ENCODE measurements at regions not wholly inside any gene's neighbourhood (a gene's known extent, or its start where the extent isn't known, plus 50 kb on each side); places are given as distances from the start of the nearest gene placed in this dataset.

- no peaks in the 10 kb centered on the region for H3K36me3 ChIP-seq (ENCODE audit: control insufficient read depth, insufficient read depth, low read length)
- no peak for DNase-seq (ENCODE audit: low read depth, low spot score)
- no CpG with 5 or more reads among the region's 5 CpGs for WGBS (ENCODE audit: insufficient coverage, insufficient read length)
- H3K9me3 ChIP-seq (ENCODE audit: control insufficient read depth, insufficient read depth, low read length), result peaks cover 5% of the 10 kb centered on the region; the same call in 1 of the 2 replicates
- no peak overlapping the region for H3K27ac ChIP-seq (ENCODE audit: low read length)
- H3K4me1 ChIP-seq (ENCODE audit: control insufficient read depth, insufficient read depth, low read length), result no peaks in the 10 kb centered on the region
- no peak overlapping the region for H3K4me3 ChIP-seq (ENCODE audit: low read length)
- no peaks in the 10 kb centered on the region for H3K27me3 ChIP-seq (ENCODE audit: control insufficient read depth, insufficient read depth, low read length)
Observed at GRCh38 chr18:70683263-70683662, 394.4 kb downstream of the SOCS6 start.

DNA sequence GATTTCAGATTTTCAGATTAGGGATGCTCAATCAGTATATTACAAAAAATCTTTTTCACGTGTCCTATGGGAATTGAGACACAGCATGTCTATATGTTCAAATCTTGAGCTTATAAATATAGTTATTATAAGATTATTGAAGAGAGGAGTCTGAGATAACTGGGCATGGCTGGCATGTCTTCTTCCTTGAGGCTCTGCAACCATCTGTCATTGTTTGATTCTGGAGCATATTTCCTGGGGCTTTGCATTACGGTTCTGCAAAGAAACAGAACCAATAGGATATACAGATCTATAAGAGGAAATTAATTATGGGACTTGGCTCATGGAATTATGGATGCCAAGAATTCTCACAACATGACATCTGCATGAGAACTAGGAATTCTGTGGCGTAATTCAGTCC, 386.1 kb downstream of the SOCS6 start:
- Histone ChIP-seq H3K27me3 (ENCODE audit: control insufficient read depth, insufficient read depth, low read length) (no peaks in the 10 kb centered on the region), H3K9me3 (ENCODE audit: control insufficient read depth, insufficient read depth, low read length) (peaks cover 5% of the 10 kb centered on the region), H3K36me3 (ENCODE audit: control insufficient read depth, insufficient read depth, low read length) (no peaks in the 10 kb centered on the region), H3K4me3 (ENCODE audit: low read length) (no peak overlapping the region), H3K27ac (ENCODE audit: low read length) (no peak overlapping the region), H3K4me1 (ENCODE audit: control insufficient read depth, insufficient read depth, low read length) (no peaks in the 10 kb centered on the region)
- WGBS (ENCODE audit: insufficient coverage, insufficient read length), result no CpG with 5 or more reads among the region's 3 CpGs
- no peak for DNase-seq (ENCODE audit: low read depth, low spot score)

- Histone ChIP-seq H3K27me3 (ENCODE audit: control insufficient read depth, insufficient read depth, low read length) (no peaks in the 10 kb centered on the region), H3K4me3 (ENCODE audit: low read length) (no peak overlapping the region), H3K36me3 (ENCODE audit: control insufficient read depth, insufficient read depth, low read length) (no peaks in the 10 kb centered on the region), H3K27ac (ENCODE audit: low read length) (no peak overlapping the region), H3K9me3 (ENCODE audit: control insufficient read depth, insufficient read depth, low read length) (peaks cover 8% of the 10 kb centered on the region), H3K4me1 (ENCODE audit: control insufficient read depth, insufficient read depth, low read length) (no peaks in the 10 kb centered on the region)
- no CpG with 5 or more reads among the region's 6 CpGs for WGBS (ENCODE audit: insufficient coverage, insufficient read length)
- no peak for DNase-seq (ENCODE audit: low read depth, low spot score)
Observed at GRCh38 chr18:70673831-70674230, 385.0 kb downstream of the SOCS6 start.

GRCh38 chr18:70672581-70672980, 383.7 kb downstream of the SOCS6 start:
- Histone ChIP-seq H3K36me3 (ENCODE audit: control insufficient read depth, insufficient read depth, low read length) (no peaks in the 10 kb centered on the region), H3K27ac (ENCODE audit: low read length) (no peak overlapping the region), H3K9me3 (ENCODE audit: control insufficient read depth, insufficient read depth, low read length) (peaks cover 8% of the 10 kb centered on the region), H3K4me3 (ENCODE audit: low read length) (no peak overlapping the region), H3K27me3 (ENCODE audit: control insufficient read depth, insufficient read depth, low read length) (no peaks in the 10 kb centered on the region), H3K4me1 (ENCODE audit: control insufficient read depth, insufficient read depth, low read length) (no peaks in the 10 kb centered on the region)
- WGBS (ENCODE audit: insufficient coverage, insufficient read length), result no CpG with 5 or more reads among the region's 5 CpGs
- no peak for DNase-seq (ENCODE audit: low read depth, low spot score)

- Histone ChIP-seq H3K9me3 (ENCODE audit: control insufficient read depth, insufficient read depth, low read length) (peaks cover 8% of the 10 kb centered on the region), H3K4me3 (ENCODE audit: low read length) (no peak overlapping the region), H3K4me1 (ENCODE audit: control insufficient read depth, insufficient read depth, low read length) (no peaks in the 10 kb centered on the region), H3K36me3 (ENCODE audit: control insufficient read depth, insufficient read depth, low read length) (no peaks in the 10 kb centered on the region), H3K27me3 (ENCODE audit: control insufficient read depth, insufficient read depth, low read length) (no peaks in the 10 kb centered on the region), H3K27ac (ENCODE audit: low read length) (no peak overlapping the region)
- WGBS (ENCODE audit: insufficient coverage, insufficient read length), result no CpG with 5 or more reads among the region's 9 CpGs
- no peak for DNase-seq (ENCODE audit: low read depth, low spot score)
Observed at GRCh38 chr18:70671889-70672565, 383.2 kb downstream of the SOCS6 start.

DNA sequence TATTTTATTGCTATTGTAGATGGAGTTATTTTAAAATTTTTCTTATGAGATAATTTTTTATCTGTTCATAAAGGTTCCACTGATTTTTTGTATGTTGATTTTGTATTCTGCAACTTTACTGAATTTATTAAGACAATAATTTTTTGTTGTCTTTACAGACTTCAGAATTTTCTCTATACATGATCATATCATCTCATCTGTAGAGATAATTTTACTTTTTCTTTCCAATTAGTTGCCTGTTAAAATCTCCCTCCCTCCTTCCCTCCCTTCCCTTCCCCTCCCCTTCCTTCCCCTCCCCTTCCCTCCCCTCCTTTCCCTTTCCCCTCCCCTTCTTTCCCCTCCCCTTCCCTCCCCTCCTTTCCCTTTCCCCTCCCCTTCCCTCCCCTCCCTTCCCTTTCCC, 378.1 kb downstream of the SOCS6 start:
- no peak for DNase-seq (ENCODE audit: low read depth, low spot score)
- no peak overlapping the region for H3K27ac ChIP-seq (ENCODE audit: low read length)
- H3K9me3 ChIP-seq (ENCODE audit: control insufficient read depth, insufficient read depth, low read length), result peaks cover 9% of the 10 kb centered on the region
- no peaks in the 10 kb centered on the region for H3K27me3 ChIP-seq (ENCODE audit: control insufficient read depth, insufficient read depth, low read length)
- H3K4me3 ChIP-seq (ENCODE audit: low read length), result no peak overlapping the region
- H3K36me3 ChIP-seq (ENCODE audit: control insufficient read depth, insufficient read depth, low read length), result no peaks in the 10 kb centered on the region
- H3K4me1 ChIP-seq (ENCODE audit: control insufficient read depth, insufficient read depth, low read length), result no peaks in the 10 kb centered on the region

GRCh38 chr18:70663141-70663540, 374.3 kb downstream of the SOCS6 start:
- Histone ChIP-seq H3K4me1 (ENCODE audit: control insufficient read depth, insufficient read depth, low read length) (no peaks in the 10 kb centered on the region), H3K27me3 (ENCODE audit: control insufficient read depth, insufficient read depth, low read length) (no peaks in the 10 kb centered on the region), H3K4me3 (ENCODE audit: low read length) (no peak overlapping the region), H3K27ac (ENCODE audit: low read length) (no peak overlapping the region), H3K9me3 (ENCODE audit: control insufficient read depth, insufficient read depth, low read length) (peaks cover 8% of the 10 kb centered on the region), H3K36me3 (ENCODE audit: control insufficient read depth, insufficient read depth, low read length) (no peaks in the 10 kb centered on the region)
- WGBS (ENCODE audit: insufficient coverage, insufficient read length), result no CpG with 5 or more reads among the region's 2 CpGs
- DNase-seq (ENCODE audit: low read depth, low spot score), result no peak

DNA sequence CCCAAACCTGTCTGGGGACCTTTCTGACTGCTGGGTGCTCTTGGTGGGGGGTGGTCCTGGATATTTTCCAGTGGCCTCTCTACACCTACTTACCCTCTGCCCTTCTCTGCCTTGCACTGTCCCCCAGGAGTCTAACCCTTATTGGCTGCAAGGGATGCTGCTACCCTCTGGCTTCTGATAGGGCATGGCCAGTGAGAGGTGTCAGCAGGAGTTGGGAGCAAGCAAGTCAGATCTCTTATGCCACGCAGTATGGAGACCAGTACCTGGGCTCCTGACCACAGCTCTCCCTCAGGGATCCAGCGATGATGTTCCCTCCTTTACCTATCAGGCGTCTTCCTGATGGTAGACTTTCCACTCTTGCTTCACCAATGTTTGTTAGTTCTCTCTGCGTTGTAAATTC, 373.7 kb downstream of the SOCS6 start:
- Histone ChIP-seq H3K36me3 (ENCODE audit: control insufficient read depth, insufficient read depth, low read length) (no peaks in the 10 kb centered on the region), H3K4me1 (ENCODE audit: control insufficient read depth, insufficient read depth, low read length) (no peaks in the 10 kb centered on the region), H3K27ac (ENCODE audit: low read length) (no peak overlapping the region), H3K4me3 (ENCODE audit: low read length) (no peak overlapping the region), H3K9me3 (ENCODE audit: control insufficient read depth, insufficient read depth, low read length) (peaks cover 8% of the 10 kb centered on the region), H3K27me3 (ENCODE audit: control insufficient read depth, insufficient read depth, low read length) (no peaks in the 10 kb centered on the region)
- WGBS (ENCODE audit: insufficient coverage, insufficient read length), result no CpG with 5 or more reads among the region's 4 CpGs
- no peak for DNase-seq (ENCODE audit: low read depth, low spot score)

- Histone ChIP-seq H3K4me1 (ENCODE audit: control insufficient read depth, insufficient read depth, low read length) (no peaks in the 10 kb centered on the region), H3K36me3 (ENCODE audit: control insufficient read depth, insufficient read depth, low read length) (no peaks in the 10 kb centered on the region), H3K4me3 (ENCODE audit: low read length) (no peak overlapping the region), H3K27me3 (ENCODE audit: control insufficient read depth, insufficient read depth, low read length) (no peaks in the 10 kb centered on the region), H3K27ac (ENCODE audit: low read length) (no peak overlapping the region), H3K9me3 (ENCODE audit: control insufficient read depth, insufficient read depth, low read length) (peaks cover 8% of the 10 kb centered on the region)
- no CpG with 5 or more reads among the region's 13 CpGs for WGBS (ENCODE audit: insufficient coverage, insufficient read length)
- DNase-seq (ENCODE audit: low read depth, low spot score), result no peak
Observed at GRCh38 chr18:70659036-70659925, 370.4 kb downstream of the SOCS6 start.

GRCh38 chr18:70653671-70654070, 364.8 kb downstream of the SOCS6 start:
- Histone ChIP-seq H3K9me3 (ENCODE audit: control insufficient read depth, insufficient read depth, low read length) (peaks cover 4% of the 10 kb centered on the region), H3K27me3 (ENCODE audit: control insufficient read depth, insufficient read depth, low read length) (no peaks in the 10 kb centered on the region), H3K36me3 (ENCODE audit: control insufficient read depth, insufficient read depth, low read length) (no peaks in the 10 kb centered on the region)

GRCh38 chr18:70650878-70651277, 362.0 kb downstream of the SOCS6 start:
- no peaks in the 10 kb centered on the region for H3K36me3 ChIP-seq (ENCODE audit: control insufficient read depth, insufficient read depth, low read length)
- DNase-seq (ENCODE audit: low read depth, low spot score), result no peak
- no CpG with 5 or more reads among the region's 2 CpGs for WGBS (ENCODE audit: insufficient coverage, insufficient read length)
- no peak overlapping the region for H3K27ac ChIP-seq (ENCODE audit: low read length)
- H3K4me1 ChIP-seq (ENCODE audit: control insufficient read depth, insufficient read depth, low read length), result no peaks in the 10 kb centered on the region
- H3K9me3 ChIP-seq (ENCODE audit: control insufficient read depth, insufficient read depth, low read length), result peaks cover 5% of the 10 kb centered on the region
- H3K27me3 ChIP-seq (ENCODE audit: control insufficient read depth, insufficient read depth, low read length), result no peaks in the 10 kb centered on the region
- no peak overlapping the region for H3K4me3 ChIP-seq (ENCODE audit: low read length)

More at GRCh38 chr18:70653671-70654070, 364.8 kb downstream of the SOCS6 start:
- Histone ChIP-seq H3K27ac (ENCODE audit: low read length) (no peak overlapping the region), H3K4me1 (ENCODE audit: control insufficient read depth, insufficient read depth, low read length) (no peaks in the 10 kb centered on the region), H3K4me3 (ENCODE audit: low read length) (no peak overlapping the region)
- DNase-seq (ENCODE audit: low read depth, low spot score), result no peak
